DND-41 (cell line): ENCODE measurements at regions not wholly inside any gene's neighbourhood (a gene's known extent, or its start where the extent isn't known, plus 50 kb on each side); places are given as distances from the start of the nearest gene placed in this dataset.
A peak's percentile ranks its signal among the peaks of the same experiment; 100 is the strongest.
"Not testable (repeated sequence)": the region's sequence is repeated elsewhere in the genome, so short reads cannot be mapped to it uniquely, and the experiment has no call there.

Experiments
- ATAC-seq: fragments of 200-7000 bp; cut with Tn5 transposase; 3 replicates; pipeline ENCODE4 v1.9.1; 2021; ENCODE audit warnings: low read depth; ENCODE audit not compliant: insufficient read depth
- DNase-seq: peaks from one replicate; pipeline ENCODE4 v3.0.0-alpha.2; 2020
- H2AFZ ChIP-seq: 2 replicates; pipeline ENCODE4 v1.6.0; 2012; ENCODE audit warnings: low read depth, low read length
- H3K27ac ChIP-seq: 2 replicates; pipeline ENCODE4 v1.5.1; 2012; ENCODE audit warnings: low read length, inconsistent platforms
- H3K27me3 ChIP-seq: fragments of 200-600 bp; sonication (generic); 2 replicates; pipeline ENCODE4 v1.6.0; 2012; ENCODE audit warnings: low read length, mild to moderate bottlenecking, inconsistent platforms; ENCODE audit not compliant: insufficient read depth, poor library complexity
- H3K36me3 ChIP-seq: 2 replicates; pipeline ENCODE4 v1.5.1; 2012; ENCODE audit warnings: low read length, inconsistent platforms; ENCODE audit not compliant: insufficient read depth
- H3K4me1 ChIP-seq: 2 replicates; pipeline ENCODE4 v1.5.1; 2012; ENCODE audit warnings: mild to moderate bottlenecking, low read length; ENCODE audit not compliant: insufficient read depth
- H3K4me2 ChIP-seq: 2 replicates; pipeline ENCODE4 v1.6.0; 2012; ENCODE audit warnings: mild to moderate bottlenecking, moderate library complexity, low read length, inconsistent platforms; ENCODE audit not compliant: insufficient read depth
- H3K4me3 ChIP-seq, 2 experiments: fragments of 200-600 bp in 1 of 2; shearing (Covaris generic) in 1 of 2; 2 replicates each; pipeline ENCODE4 v1.5.1; 2012 to 2016; ENCODE audit warnings: inconsistent platforms in 2 of 2, low read length in 2 of 2, mild to moderate bottlenecking in 2 of 2, low read depth in 1 of 2, moderate library complexity in 1 of 2
- H3K79me2 ChIP-seq: 2 replicates; pipeline ENCODE4 v1.6.0; 2012; ENCODE audit warnings: low read length, inconsistent platforms; ENCODE audit not compliant: insufficient read depth
- H3K9ac ChIP-seq: 2 replicates; pipeline ENCODE4 v1.6.0; 2012; ENCODE audit warnings: low read depth, mild to moderate bottlenecking, inconsistent platforms, low read length, moderate library complexity
- H3K9me3 ChIP-seq: 2 replicates; pipeline ENCODE4 v1.5.1; 2012; ENCODE audit warnings: low read length, moderate library complexity, mild to moderate bottlenecking, inconsistent platforms; ENCODE audit not compliant: insufficient read depth, severe bottlenecking
- H4K20me1 ChIP-seq: 2 replicates; pipeline ENCODE4 v1.6.0; 2012; ENCODE audit warnings: low read length; ENCODE audit not compliant: insufficient read depth
- TF ChIP-seq, protein P1 (sequence below): IDR thresholded peaks from 2 replicates; pipeline ENCODE4 v1.5.1; 2012; ENCODE audit warnings: borderline replicate concordance, low read length, moderate library complexity, mild to moderate bottlenecking; ENCODE audit not compliant: poor library complexity, severe bottlenecking; ENCODE audit errors: extremely low read depth

DNA sequence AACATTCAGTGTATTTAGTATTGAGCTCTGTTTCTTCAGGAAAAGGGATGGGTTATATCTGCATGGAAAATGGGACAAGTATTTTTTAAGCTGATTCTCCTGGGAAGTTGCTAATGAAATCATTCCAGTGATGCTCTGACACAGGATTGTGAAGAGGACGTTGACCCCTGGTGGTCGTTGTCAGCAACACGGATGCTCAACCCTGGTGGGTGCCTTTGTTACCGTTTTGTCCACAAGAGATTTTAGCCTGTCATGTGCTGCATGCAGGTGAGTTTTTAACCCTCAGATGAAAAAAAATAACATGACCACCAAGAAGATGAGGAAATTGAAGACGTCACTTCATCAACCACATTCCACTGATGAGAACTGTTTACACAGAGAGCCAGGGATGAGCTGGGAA is 1186.1 kb downstream of the TMEM121 start:
- TF ChIP-seq, protein P1, sequence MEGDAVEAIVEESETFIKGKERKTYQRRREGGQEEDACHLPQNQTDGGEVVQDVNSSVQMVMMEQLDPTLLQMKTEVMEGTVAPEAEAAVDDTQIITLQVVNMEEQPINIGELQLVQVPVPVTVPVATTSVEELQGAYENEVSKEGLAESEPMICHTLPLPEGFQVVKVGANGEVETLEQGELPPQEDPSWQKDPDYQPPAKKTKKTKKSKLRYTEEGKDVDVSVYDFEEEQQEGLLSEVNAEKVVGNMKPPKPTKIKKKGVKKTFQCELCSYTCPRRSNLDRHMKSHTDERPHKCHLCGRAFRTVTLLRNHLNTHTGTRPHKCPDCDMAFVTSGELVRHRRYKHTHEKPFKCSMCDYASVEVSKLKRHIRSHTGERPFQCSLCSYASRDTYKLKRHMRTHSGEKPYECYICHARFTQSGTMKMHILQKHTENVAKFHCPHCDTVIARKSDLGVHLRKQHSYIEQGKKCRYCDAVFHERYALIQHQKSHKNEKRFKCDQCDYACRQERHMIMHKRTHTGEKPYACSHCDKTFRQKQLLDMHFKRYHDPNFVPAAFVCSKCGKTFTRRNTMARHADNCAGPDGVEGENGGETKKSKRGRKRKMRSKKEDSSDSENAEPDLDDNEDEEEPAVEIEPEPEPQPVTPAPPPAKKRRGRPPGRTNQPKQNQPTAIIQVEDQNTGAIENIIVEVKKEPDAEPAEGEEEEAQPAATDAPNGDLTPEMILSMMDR: peak; percentile 48
- ATAC-seq, H3K27me3 ChIP-seq, H2AFZ ChIP-seq, H3K9me3 ChIP-seq, H4K20me1 ChIP-seq, H3K79me2 ChIP-seq, H3K36me3 ChIP-seq, H3K4me3 ChIP-seq, H3K4me2 ChIP-seq: not testable (repeated sequence)
- Histone ChIP-seq H3K27ac (peak overlapping the region; percentile 86), H3K9ac (peak overlapping the region; percentile 35; the same call in 1 of the 2 replicates), H3K4me1 (peaks cover 37% of the 10 kb centered on the region)
- DNase-seq: peak; percentile 76

DNA sequence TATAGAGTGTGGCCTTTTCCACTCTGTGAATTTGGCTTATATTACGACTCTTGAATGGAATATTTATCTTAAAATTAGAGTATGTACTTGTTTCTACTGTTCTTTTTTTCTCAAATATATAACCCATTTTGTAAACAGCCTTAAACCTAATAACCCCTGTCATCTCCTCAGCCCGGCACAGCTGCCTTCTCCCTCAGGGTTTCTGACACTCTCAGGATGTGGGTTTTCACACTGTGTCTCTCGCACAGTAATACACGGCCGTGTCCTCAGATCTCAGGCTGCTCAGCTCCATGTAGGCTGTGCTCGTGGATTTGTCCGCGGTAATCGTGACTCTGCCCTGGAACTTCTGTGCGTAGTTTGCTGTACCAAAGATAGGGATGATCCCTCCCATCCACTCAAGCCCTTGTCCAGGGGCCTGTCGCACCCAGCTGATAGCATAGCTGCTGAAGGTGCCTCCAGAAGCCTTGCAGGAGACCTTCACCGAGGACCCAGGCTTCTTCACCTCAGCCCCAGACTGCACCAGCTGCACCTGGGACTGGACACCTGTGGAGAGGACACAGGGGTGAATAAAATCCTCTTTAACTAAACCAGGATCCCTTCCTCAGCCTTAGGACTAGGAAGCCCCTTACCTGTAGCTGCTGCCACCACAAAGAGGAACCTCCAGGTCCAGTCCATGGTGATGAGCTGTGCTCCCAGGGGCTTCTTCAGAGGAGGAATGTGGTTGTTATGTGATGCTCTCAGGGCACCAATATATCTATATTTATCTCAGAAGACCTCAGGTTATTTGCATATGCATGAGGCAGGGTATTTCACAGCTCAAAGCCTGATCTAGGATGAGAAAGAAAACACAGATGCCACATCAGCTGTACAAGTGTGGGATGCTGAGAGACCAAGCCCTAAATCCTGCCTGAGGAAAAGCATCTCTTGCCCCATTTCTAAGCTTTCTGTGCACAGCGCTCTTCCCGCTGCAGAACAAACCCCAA is 1188.4 kb downstream of the TMEM121 start:
- not testable (repeated sequence) for H2AFZ ChIP-seq

DNA sequence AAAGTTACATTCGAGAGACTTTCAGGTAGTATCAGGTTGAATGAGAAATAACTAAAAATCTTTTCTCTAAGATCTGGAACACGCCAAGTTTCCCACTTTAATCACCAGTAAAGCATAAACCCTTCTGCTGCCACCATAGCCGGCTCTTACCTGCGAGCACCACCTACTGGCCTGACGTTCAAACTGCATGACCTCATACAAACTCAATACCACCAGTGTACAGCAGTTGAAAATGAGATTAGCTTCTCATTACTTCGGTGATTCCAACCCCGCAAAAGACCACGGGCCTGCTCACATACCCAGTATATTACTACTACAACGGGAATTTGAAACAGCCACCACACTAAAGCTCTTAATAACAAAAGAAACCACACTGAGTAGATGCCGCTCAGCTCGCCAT is 1191.2 kb downstream of the TMEM121 start:
- H4K20me1 ChIP-seq, H3K9me3 ChIP-seq, DNase-seq, H3K79me2 ChIP-seq, H3K27me3 ChIP-seq, H3K27ac ChIP-seq, H3K4me2 ChIP-seq, H3K4me3 ChIP-seq, H2AFZ ChIP-seq, H3K36me3 ChIP-seq, H3K9ac ChIP-seq: not testable (repeated sequence)
- ATAC-seq: peak; percentile 54
- peaks cover 18% of the 10 kb centered on the region for H3K4me1 ChIP-seq

More for the DNA sequence above, 1188.4 kb downstream of the TMEM121 start:
- H3K4me2 ChIP-seq: peak overlapping the region; percentile 41; the same call in 1 of the 2 replicates
- peak; percentile 75 for DNase-seq
- H3K36me3 ChIP-seq, H3K27me3 ChIP-seq, H3K9me3 ChIP-seq, H4K20me1 ChIP-seq, H3K79me2 ChIP-seq, H3K4me3 ChIP-seq: not testable (repeated sequence)
- H3K9ac ChIP-seq: peak overlapping the region; percentile 40; the same call in 1 of the 2 replicates
- peaks cover 26% of the 10 kb centered on the region for H3K4me1 ChIP-seq
- H3K27ac ChIP-seq: peak overlapping the region; percentile 84
- peak; percentile 90 for ATAC-seq

DNA sequence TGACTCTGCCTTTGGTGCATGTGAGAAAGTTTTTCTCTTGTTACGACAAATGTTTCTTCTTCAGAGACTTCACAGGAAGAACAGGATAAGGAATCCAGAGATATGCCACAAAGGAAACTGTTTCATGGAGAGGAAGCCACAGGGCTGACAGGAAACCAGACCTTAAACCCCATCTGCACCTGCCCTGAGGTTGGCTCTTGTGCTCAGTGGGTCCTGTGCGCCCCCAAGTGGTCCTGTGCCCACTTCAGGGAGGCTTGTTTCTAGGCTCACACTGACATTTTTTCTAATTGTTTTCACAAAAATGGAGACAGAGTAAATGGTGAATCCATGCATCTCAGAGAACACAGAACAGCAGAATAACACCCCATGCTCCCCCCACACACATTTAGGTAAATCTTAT is 1193.5 kb downstream of the TMEM121 start:
- not testable (repeated sequence) for H3K4me1 ChIP-seq, H3K4me3 ChIP-seq, H3K36me3 ChIP-seq, H4K20me1 ChIP-seq, H3K9ac ChIP-seq, H3K79me2 ChIP-seq, H3K4me2 ChIP-seq, ATAC-seq, DNase-seq, H3K27me3 ChIP-seq, H3K27ac ChIP-seq, H2AFZ ChIP-seq, H3K9me3 ChIP-seq

DNA sequence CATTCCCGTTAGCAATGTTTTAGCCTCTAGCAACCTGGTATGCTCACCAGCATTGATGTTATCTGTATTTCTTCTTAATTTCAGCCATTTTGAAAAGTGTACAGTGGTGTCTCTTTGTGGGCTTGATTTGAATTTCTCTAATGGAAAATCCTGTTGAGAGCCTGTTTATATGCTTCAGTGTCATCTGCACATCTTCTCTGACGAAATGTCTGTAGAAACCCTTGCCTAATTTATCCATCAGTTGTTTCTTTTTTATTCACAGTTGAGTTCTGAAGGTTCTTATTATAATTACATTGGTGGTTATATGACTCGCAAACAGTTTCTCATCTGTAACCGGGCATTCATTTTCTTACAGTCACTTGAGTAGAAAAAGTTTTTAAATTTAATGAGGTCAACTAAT is 1195.5 kb downstream of the TMEM121 start:
- not testable (repeated sequence) for DNase-seq, H3K27me3 ChIP-seq, H2AFZ ChIP-seq, H4K20me1 ChIP-seq, H3K27ac ChIP-seq, H3K9ac ChIP-seq, H3K36me3 ChIP-seq, ATAC-seq, H3K4me1 ChIP-seq, H3K4me2 ChIP-seq, H3K4me3 ChIP-seq, H3K9me3 ChIP-seq, H3K79me2 ChIP-seq

DNA sequence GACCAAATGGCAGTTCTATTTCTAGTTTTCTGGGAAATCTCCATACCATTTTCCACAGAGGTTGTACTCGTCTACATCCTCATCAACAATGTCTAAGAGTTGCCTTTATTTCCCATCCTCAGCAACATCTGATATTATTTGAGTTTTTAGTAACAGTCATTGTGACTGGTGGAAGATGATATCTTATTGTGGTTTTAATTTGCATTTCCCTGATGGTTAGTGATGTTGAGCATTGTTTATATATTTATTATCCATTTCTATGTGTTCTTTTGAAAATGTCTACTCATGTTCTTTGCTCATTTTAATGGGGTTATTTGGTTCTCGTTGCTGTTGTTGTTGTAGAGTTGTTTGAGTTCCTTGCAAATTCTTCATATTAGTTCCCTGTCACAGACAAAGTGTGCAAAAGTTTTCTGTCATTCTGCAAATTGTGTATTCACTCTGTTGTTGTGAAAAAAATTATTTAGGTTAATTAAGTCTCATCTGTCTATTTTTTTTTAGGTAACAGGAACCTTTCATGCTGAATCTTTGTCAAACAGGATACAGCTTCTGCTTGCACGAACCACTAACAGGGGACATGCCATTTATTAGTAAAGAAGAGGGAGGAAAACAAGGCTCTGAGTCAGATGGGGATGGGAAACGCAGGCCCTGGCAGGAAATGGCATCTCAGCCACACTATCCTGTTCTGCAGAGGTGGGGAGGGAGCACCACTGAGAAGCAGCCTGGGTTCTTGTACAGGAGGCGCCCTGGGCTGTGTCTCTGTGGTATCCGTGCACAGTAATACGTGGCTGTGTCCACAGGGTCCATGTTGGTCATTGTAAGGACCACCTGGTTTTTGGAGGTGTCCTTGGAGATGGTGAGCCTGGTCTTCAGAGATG is 1196.7 kb downstream of the TMEM121 start:
- not testable (repeated sequence) for H3K4me3 ChIP-seq, H3K36me3 ChIP-seq, H3K9ac ChIP-seq, H3K9me3 ChIP-seq, H3K27ac ChIP-seq, H3K79me2 ChIP-seq, H4K20me1 ChIP-seq, H3K4me1 ChIP-seq, DNase-seq, H3K4me2 ChIP-seq, H3K27me3 ChIP-seq, H2AFZ ChIP-seq
- peak; percentile 91 for ATAC-seq

DNA sequence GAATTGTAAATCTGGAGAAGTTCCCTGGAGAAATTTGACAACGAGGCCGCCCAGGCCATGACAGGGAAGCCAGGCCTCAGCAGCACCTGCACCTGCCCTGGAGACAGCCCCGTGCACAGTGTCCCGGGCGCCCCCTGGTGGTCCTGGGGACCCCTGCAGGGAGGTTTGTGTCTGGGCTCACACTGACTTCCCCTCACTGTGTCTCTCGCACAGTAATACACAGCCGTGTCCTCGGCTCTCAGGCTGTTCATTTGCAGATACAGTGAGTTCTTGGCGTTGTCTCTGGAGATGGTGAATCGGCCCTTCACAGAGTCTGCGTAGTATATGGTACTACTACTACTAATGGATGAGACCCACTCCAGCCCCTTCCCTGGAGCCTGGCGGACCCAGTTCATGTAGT is 1201.6 kb downstream of the TMEM121 start:
- not testable (repeated sequence) for H3K79me2 ChIP-seq, H3K4me1 ChIP-seq, H3K27ac ChIP-seq, DNase-seq, H3K4me3 ChIP-seq, H2AFZ ChIP-seq, H3K9me3 ChIP-seq, H4K20me1 ChIP-seq, H3K27me3 ChIP-seq, H3K36me3 ChIP-seq, H3K9ac ChIP-seq, H3K4me2 ChIP-seq
- ATAC-seq: peak; percentile 53; the same call in 1 of the 3 replicates
